ENCODE measurements at regions not wholly inside any gene's neighbourhood (a gene's known extent, or its start where the extent isn't known, plus 50 kb on each side); places are given as distances from the start of the nearest gene placed in this dataset.

DNA sequence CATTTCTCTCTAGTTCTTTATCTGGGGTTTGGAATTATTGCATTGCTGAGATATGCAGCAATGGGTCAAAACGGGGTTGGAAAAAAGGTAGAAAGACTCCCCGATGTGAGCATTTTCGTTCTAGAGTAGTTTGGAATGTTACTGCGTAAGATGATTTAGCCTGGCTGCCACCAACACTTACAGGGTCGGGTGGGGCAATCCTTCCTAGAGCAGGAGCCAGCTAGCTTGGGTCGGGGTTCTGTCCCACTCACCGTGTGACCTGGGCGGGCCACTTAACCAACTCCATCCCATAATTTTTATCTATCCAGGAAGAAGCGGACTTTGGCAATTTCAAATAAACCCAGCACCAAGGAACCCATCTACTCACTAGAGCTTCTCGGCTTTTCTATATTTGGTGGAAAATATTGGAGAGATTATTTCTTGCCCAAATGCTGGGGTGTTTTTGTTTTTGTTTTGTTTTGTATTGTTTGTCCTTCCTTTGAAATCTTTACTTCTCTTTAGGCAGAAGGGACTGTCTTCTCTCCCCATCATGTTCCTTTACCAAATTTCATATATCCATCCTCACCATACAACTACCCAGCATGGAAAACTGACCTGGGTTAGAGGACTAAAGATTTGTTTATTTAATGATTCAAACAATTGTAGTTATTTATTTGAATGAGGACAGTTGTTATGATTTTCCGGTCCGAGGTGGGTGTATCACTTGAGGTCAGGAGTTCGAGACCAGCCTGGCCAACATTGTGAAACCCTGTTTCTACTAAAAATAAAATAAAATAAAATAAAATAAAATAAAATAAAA, 72.4 kb downstream of the GPX5 start:
- TF ChIP-seq, protein P1, sequence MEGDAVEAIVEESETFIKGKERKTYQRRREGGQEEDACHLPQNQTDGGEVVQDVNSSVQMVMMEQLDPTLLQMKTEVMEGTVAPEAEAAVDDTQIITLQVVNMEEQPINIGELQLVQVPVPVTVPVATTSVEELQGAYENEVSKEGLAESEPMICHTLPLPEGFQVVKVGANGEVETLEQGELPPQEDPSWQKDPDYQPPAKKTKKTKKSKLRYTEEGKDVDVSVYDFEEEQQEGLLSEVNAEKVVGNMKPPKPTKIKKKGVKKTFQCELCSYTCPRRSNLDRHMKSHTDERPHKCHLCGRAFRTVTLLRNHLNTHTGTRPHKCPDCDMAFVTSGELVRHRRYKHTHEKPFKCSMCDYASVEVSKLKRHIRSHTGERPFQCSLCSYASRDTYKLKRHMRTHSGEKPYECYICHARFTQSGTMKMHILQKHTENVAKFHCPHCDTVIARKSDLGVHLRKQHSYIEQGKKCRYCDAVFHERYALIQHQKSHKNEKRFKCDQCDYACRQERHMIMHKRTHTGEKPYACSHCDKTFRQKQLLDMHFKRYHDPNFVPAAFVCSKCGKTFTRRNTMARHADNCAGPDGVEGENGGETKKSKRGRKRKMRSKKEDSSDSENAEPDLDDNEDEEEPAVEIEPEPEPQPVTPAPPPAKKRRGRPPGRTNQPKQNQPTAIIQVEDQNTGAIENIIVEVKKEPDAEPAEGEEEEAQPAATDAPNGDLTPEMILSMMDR (IDR thresholded peaks at IDR 0.05), result no peak
- no peak for TF ChIP-seq EZH2 (IDR thresholded peaks at IDR 0.05; ENCODE audit: borderline replicate concordance, insufficient read depth, low read depth, low read length, poor library complexity, severe bottlenecking)

Data from B cell (primary cell).